ENCODE measurements at regions not wholly inside any gene's neighbourhood (a gene's known extent, or its start where the extent isn't known, plus 50 kb on each side); places are given as distances from the start of the nearest gene placed in this dataset.

GRCh38 chr11:109329716-109330115 is 92.3 kb upstream of the C11orf87 start:
- DNase-seq (ENCODE audit: low read depth, low spot score) = no peak
- Histone ChIP-seq H3K4me3 (ENCODE audit: low read length) (no peak overlapping the region), H3K4me1 (ENCODE audit: control insufficient read depth, insufficient read depth, low read length) (no peaks in the 10 kb centered on the region), H3K27me3 (ENCODE audit: control insufficient read depth, insufficient read depth, low read length) (no peaks in the 10 kb centered on the region), H3K27ac (ENCODE audit: low read length) (no peak overlapping the region), H3K9me3 (ENCODE audit: control insufficient read depth, insufficient read depth, low read length) (no peaks in the 10 kb centered on the region), H3K36me3 (ENCODE audit: control insufficient read depth, insufficient read depth, low read length) (no peaks in the 10 kb centered on the region)
- no CpG with 5 or more reads among the region's 2 CpGs for WGBS (ENCODE audit: insufficient coverage, insufficient read length)

- WGBS (ENCODE audit: insufficient coverage, insufficient read length) = no CpG with 5 or more reads among the region's 1 CpG
- Histone ChIP-seq H3K4me1 (ENCODE audit: control insufficient read depth, insufficient read depth, low read length) (no peaks in the 10 kb centered on the region), H3K4me3 (ENCODE audit: low read length) (no peak overlapping the region), H3K27ac (ENCODE audit: low read length) (no peak overlapping the region), H3K9me3 (ENCODE audit: control insufficient read depth, insufficient read depth, low read length) (no peaks in the 10 kb centered on the region), H3K36me3 (ENCODE audit: control insufficient read depth, insufficient read depth, low read length) (no peaks in the 10 kb centered on the region), H3K27me3 (ENCODE audit: control insufficient read depth, insufficient read depth, low read length) (no peaks in the 10 kb centered on the region)
- no peak for DNase-seq (ENCODE audit: low read depth, low spot score)
These were observed 83.9 kb upstream of the C11orf87 start for GRCh38 chr11:109338131-109338530.

GRCh38 chr11:109342261-109342660 is 79.7 kb upstream of the C11orf87 start:
- no peak for DNase-seq (ENCODE audit: low read depth, low spot score)
- WGBS (ENCODE audit: insufficient coverage, insufficient read length) = no CpG with 5 or more reads among the region's 2 CpGs
- no peaks in the 10 kb centered on the region for H3K36me3 ChIP-seq (ENCODE audit: control insufficient read depth, insufficient read depth, low read length)
- H3K9me3 ChIP-seq (ENCODE audit: control insufficient read depth, insufficient read depth, low read length) = no peaks in the 10 kb centered on the region
- no peaks in the 10 kb centered on the region for H3K27me3 ChIP-seq (ENCODE audit: control insufficient read depth, insufficient read depth, low read length)
- H3K4me3 ChIP-seq (ENCODE audit: low read length) = no peak overlapping the region
- H3K27ac ChIP-seq (ENCODE audit: low read length) = no peak overlapping the region
- H3K4me1 ChIP-seq (ENCODE audit: control insufficient read depth, insufficient read depth, low read length) = no peaks in the 10 kb centered on the region

- Histone ChIP-seq H3K36me3 (ENCODE audit: control insufficient read depth, insufficient read depth, low read length) (no peaks in the 10 kb centered on the region), H3K9me3 (ENCODE audit: control insufficient read depth, insufficient read depth, low read length) (no peaks in the 10 kb centered on the region), H3K4me1 (ENCODE audit: control insufficient read depth, insufficient read depth, low read length) (no peaks in the 10 kb centered on the region), H3K27ac (ENCODE audit: low read length) (no peak overlapping the region), H3K27me3 (ENCODE audit: control insufficient read depth, insufficient read depth, low read length) (no peaks in the 10 kb centered on the region), H3K4me3 (ENCODE audit: low read length) (no peak overlapping the region)
- no peak for DNase-seq (ENCODE audit: low read depth, low spot score)
- no CpG with 5 or more reads among the region's 3 CpGs for WGBS (ENCODE audit: insufficient coverage, insufficient read length)
These were observed 78.7 kb upstream of the C11orf87 start for GRCh38 chr11:109343242-109343641.

GRCh38 chr11:109347304-109347703 is 74.7 kb upstream of the C11orf87 start:
- Histone ChIP-seq H3K36me3 (ENCODE audit: control insufficient read depth, insufficient read depth, low read length) (no peaks in the 10 kb centered on the region), H3K27me3 (ENCODE audit: control insufficient read depth, insufficient read depth, low read length) (no peaks in the 10 kb centered on the region), H3K27ac (ENCODE audit: low read length) (no peak overlapping the region), H3K4me3 (ENCODE audit: low read length) (no peak overlapping the region), H3K4me1 (ENCODE audit: control insufficient read depth, insufficient read depth, low read length) (no peaks in the 10 kb centered on the region), H3K9me3 (ENCODE audit: control insufficient read depth, insufficient read depth, low read length) (no peaks in the 10 kb centered on the region)
- no peak for DNase-seq (ENCODE audit: low read depth, low spot score)
- no CpG with 5 or more reads among the region's 2 CpGs for WGBS (ENCODE audit: insufficient coverage, insufficient read length)

GRCh38 chr11:109349276-109350080 is 72.5 kb upstream of the C11orf87 start:
- Histone ChIP-seq H3K36me3 (ENCODE audit: control insufficient read depth, insufficient read depth, low read length) (no peaks in the 10 kb centered on the region), H3K4me1 (ENCODE audit: control insufficient read depth, insufficient read depth, low read length) (no peaks in the 10 kb centered on the region), H3K4me3 (ENCODE audit: low read length) (no peak overlapping the region), H3K27me3 (ENCODE audit: control insufficient read depth, insufficient read depth, low read length) (no peaks in the 10 kb centered on the region), H3K27ac (ENCODE audit: low read length) (no peak overlapping the region), H3K9me3 (ENCODE audit: control insufficient read depth, insufficient read depth, low read length) (no peaks in the 10 kb centered on the region)
- no CpG with 5 or more reads among the region's 5 CpGs for WGBS (ENCODE audit: insufficient coverage, insufficient read length)
- DNase-seq (ENCODE audit: low read depth, low spot score) = no peak

GRCh38 chr11:109350091-109350490 is 71.9 kb upstream of the C11orf87 start:
- Histone ChIP-seq H3K9me3 (ENCODE audit: control insufficient read depth, insufficient read depth, low read length) (no peaks in the 10 kb centered on the region), H3K36me3 (ENCODE audit: control insufficient read depth, insufficient read depth, low read length) (no peaks in the 10 kb centered on the region), H3K27me3 (ENCODE audit: control insufficient read depth, insufficient read depth, low read length) (no peaks in the 10 kb centered on the region), H3K4me1 (ENCODE audit: control insufficient read depth, insufficient read depth, low read length) (no peaks in the 10 kb centered on the region), H3K27ac (ENCODE audit: low read length) (no peak overlapping the region), H3K4me3 (ENCODE audit: low read length) (no peak overlapping the region)
- no peak for DNase-seq (ENCODE audit: low read depth, low spot score)
- WGBS (ENCODE audit: insufficient coverage, insufficient read length) = 100% methylated on average over 2 of the region's 3 CpGs

- Histone ChIP-seq H3K4me1 (ENCODE audit: control insufficient read depth, insufficient read depth, low read length) (no peaks in the 10 kb centered on the region), H3K27ac (ENCODE audit: low read length) (no peak overlapping the region), H3K9me3 (ENCODE audit: control insufficient read depth, insufficient read depth, low read length) (no peaks in the 10 kb centered on the region), H3K27me3 (ENCODE audit: control insufficient read depth, insufficient read depth, low read length) (no peaks in the 10 kb centered on the region), H3K36me3 (ENCODE audit: control insufficient read depth, insufficient read depth, low read length) (no peaks in the 10 kb centered on the region), H3K4me3 (ENCODE audit: low read length) (no peak overlapping the region)
- DNase-seq (ENCODE audit: low read depth, low spot score) = no peak
- WGBS (ENCODE audit: insufficient coverage, insufficient read length) = no CpG with 5 or more reads among the region's 3 CpGs
These were observed 59.9 kb upstream of the C11orf87 start for GRCh38 chr11:109362059-109362458.

GRCh38 chr11:109363682-109364081 is 58.3 kb upstream of the C11orf87 start:
- no peaks in the 10 kb centered on the region for H3K27me3 ChIP-seq (ENCODE audit: control insufficient read depth, insufficient read depth, low read length)
- H3K4me3 ChIP-seq (ENCODE audit: low read length) = no peak overlapping the region
- WGBS (ENCODE audit: insufficient coverage, insufficient read length) = no CpG with 5 or more reads among the region's 3 CpGs
- H3K36me3 ChIP-seq (ENCODE audit: control insufficient read depth, insufficient read depth, low read length) = no peaks in the 10 kb centered on the region
- no peak overlapping the region for H3K27ac ChIP-seq (ENCODE audit: low read length)
- no peaks in the 10 kb centered on the region for H3K9me3 ChIP-seq (ENCODE audit: control insufficient read depth, insufficient read depth, low read length)
- H3K4me1 ChIP-seq (ENCODE audit: control insufficient read depth, insufficient read depth, low read length) = no peaks in the 10 kb centered on the region
- no peak for DNase-seq (ENCODE audit: low read depth, low spot score)

GRCh38 chr11:109364851-109365250 is 57.1 kb upstream of the C11orf87 start:
- H3K27me3 ChIP-seq (ENCODE audit: control insufficient read depth, insufficient read depth, low read length) = no peaks in the 10 kb centered on the region
- H3K27ac ChIP-seq (ENCODE audit: low read length) = no peak overlapping the region
- H3K36me3 ChIP-seq (ENCODE audit: control insufficient read depth, insufficient read depth, low read length) = no peaks in the 10 kb centered on the region
- no peak for DNase-seq (ENCODE audit: low read depth, low spot score)
- H3K4me1 ChIP-seq (ENCODE audit: control insufficient read depth, insufficient read depth, low read length) = no peaks in the 10 kb centered on the region
- H3K9me3 ChIP-seq (ENCODE audit: control insufficient read depth, insufficient read depth, low read length) = no peaks in the 10 kb centered on the region
- H3K4me3 ChIP-seq (ENCODE audit: low read length) = no peak overlapping the region
- no CpG with 5 or more reads among the region's 4 CpGs for WGBS (ENCODE audit: insufficient coverage, insufficient read length)

Data from iPS DF 6.9 (cell line).